ENCODE measurements at regions not wholly inside any gene's neighbourhood (a gene's known extent, or its start where the extent isn't known, plus 50 kb on each side); places are given as distances from the start of the nearest gene placed in this dataset.

DNA sequence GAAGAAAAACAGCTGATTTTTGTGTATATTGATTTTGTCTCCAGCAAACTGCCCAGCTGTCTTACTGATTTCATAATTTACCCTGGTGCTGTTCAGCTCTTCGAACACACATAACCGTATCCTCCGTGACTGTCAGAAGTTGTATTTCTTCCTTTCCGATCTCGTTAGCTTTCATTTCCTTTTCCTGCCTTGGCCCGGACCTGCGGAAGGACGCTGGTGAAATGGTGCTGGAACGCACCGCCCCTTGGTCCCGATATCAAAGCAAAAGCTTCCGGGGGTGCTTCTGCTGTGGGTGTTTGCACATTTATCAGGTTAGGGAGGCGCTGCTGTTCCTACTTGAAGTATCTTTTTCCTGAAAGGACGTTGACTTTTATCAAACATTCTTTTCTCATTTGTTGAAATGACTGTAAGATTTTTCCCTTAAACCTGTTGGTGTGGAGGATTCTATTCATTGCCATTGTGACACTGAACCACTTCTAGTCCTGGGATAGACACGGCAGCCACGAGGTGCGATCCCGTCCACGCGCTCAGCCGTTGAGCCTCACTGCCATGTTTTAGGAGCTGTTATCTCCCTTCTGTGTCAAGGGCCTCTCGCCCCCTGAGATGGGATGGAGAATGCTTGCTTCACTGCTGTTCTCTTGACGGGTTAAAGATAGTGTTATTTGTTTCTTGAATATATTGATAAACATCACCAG is 72.6 kb downstream of the FOXL3 start:
- H3K4me3 ChIP-seq (replicated peaks; ENCODE audit: low read depth, low read length) = peak overlapping the region; percentile 27
- TF ChIP-seq, protein P1, sequence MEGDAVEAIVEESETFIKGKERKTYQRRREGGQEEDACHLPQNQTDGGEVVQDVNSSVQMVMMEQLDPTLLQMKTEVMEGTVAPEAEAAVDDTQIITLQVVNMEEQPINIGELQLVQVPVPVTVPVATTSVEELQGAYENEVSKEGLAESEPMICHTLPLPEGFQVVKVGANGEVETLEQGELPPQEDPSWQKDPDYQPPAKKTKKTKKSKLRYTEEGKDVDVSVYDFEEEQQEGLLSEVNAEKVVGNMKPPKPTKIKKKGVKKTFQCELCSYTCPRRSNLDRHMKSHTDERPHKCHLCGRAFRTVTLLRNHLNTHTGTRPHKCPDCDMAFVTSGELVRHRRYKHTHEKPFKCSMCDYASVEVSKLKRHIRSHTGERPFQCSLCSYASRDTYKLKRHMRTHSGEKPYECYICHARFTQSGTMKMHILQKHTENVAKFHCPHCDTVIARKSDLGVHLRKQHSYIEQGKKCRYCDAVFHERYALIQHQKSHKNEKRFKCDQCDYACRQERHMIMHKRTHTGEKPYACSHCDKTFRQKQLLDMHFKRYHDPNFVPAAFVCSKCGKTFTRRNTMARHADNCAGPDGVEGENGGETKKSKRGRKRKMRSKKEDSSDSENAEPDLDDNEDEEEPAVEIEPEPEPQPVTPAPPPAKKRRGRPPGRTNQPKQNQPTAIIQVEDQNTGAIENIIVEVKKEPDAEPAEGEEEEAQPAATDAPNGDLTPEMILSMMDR (IDR thresholded peaks at IDR 0.05; ENCODE audit: low read length, missing control alignments) = no peak
- DNase-seq (ENCODE audit: low read depth) = peak; percentile 41

DNA sequence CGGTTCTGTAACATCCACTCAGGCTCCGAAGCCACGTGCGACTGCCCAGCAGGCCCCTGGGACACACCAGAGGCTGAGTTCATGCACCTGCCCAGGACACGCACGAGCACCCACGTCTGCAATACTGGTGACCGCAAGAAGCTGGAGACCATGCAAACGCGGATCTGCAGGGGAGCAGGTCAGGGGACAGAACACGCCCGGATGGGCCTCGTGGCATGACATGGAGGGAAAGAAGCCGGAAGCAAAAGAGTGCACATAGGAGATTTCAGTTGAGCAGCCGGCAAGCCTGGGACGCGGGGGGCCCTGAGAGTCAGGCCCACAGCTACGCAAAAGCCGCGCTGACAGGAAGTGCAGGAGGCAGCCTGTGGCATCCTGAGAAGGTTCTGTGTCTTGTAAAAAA is 73.7 kb downstream of the FOXL3 start:
- DNase-seq (ENCODE audit: low read depth) = no peak
- no peak overlapping the region for H3K4me3 ChIP-seq (replicated peaks; ENCODE audit: low read depth, low read length)
- TF ChIP-seq, protein P1 (IDR thresholded peaks at IDR 0.05; ENCODE audit: low read length, missing control alignments) = no peak

DNA sequence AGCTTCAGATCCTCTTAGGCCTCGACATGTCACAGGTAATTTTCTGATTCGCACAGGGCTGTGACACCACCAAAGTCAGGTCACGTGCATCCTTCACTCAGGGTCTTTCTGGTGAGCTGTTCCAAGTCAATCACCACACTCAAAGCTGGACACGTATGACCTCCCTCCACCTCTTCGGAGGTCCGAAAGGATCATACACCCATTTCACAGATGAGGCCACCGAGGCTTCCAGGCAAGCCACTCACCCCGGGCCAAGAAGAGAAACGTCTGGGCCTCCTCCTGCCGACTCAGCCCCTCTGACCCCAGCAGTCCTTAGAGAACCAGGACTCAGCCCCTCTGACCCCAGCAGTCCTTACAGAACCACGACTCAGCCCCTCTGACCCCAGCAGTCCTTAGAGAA is 74.6 kb downstream of the FOXL3 start:
- no peak for DNase-seq (ENCODE audit: low read depth)
- TF ChIP-seq, protein P1 (IDR thresholded peaks at IDR 0.05; ENCODE audit: low read length, missing control alignments) = no peak
- H3K4me3 ChIP-seq (replicated peaks; ENCODE audit: low read depth, low read length) = no peak overlapping the region

DNA sequence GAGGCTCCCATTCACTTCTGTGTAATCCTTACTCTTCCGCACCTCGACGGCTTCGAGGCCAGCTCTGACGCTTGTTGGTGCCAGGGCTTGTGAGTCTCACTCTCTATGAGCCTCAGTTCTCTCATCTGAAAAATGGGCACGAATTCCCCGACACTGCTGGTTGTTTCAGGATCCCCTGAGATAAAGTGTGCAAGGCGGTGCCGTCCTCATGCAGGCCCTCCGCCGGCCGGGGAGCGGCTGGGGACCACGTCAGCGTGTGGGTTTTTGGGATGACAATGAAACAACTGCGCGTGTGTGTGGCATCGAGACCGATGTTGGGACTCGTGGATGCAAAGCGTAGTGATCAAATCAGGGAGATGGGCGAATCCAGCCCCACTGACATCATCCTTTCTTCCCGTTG is 75.6 kb downstream of the FOXL3 start:
- H3K4me3 ChIP-seq (replicated peaks; ENCODE audit: low read depth, low read length) = no peak overlapping the region
- DNase-seq (ENCODE audit: low read depth) = no peak
- TF ChIP-seq, protein P1 (IDR thresholded peaks at IDR 0.05; ENCODE audit: low read length, missing control alignments) = no peak

DNA sequence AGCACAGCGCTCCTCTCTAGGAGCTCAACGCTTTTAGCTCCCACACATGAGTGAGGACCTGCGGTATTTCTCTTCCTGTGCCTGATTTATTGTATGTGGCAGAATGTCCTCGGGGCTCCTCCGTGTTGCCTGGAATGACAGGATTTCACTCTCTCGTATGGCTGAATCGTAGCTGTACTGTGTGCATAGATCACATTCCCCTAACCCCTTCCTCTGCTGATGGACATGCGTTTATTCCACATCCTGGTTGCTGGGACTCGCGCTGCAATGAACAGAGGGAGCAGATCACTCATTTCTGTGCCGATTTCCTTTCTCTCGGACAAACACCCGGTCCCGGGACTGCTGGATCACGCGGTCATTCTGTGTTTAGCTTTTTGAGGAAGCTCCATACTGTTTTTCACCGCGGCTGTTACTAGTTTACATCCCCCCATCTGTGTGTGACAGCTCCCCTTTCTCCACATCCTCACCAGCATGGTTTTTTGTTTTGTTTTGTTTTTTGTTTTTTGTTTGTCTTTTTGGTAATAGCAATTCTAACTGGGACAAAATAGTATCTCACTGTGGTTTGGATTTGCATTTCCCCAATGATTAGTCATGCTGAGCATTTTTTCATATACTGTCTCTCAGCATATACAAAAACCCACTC is 76.3 kb downstream of the FOXL3 start:
- TF ChIP-seq, protein P1 (IDR thresholded peaks at IDR 0.05; ENCODE audit: low read length, missing control alignments) = no peak
- DNase-seq (ENCODE audit: low read depth) = no peak
- H3K4me3 ChIP-seq (replicated peaks; ENCODE audit: low read depth, low read length) = no peak overlapping the region

DNA sequence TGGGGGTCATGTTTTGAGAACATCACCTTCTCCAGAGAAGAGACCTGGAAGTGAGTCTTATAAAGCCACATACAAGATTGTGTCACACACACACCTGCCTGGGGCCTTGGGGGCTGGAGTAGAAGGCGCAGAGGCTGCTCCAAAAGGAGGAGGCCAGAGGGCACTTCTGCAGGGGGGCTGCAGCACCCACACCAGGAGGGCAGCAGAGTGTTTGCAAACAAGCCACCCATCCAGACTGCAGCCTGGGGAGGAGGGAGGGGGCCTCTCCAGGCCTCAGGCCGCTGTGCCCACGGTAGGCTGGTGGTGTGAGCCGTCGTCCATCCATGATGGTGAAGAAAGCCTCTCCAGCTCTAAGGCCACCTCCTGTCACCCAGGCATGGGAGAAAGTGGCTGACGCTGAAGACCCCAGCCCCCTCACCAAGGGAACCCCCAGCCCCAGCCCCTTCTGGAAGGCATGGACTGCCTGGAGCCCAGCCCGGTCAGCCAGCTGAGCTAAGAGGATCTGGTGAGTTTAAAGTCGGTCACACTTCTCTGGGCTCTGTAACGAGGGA is 77.5 kb downstream of the FOXL3 start:
- no peak overlapping the region for H3K4me3 ChIP-seq (replicated peaks; ENCODE audit: low read depth, low read length)
- DNase-seq (ENCODE audit: low read depth) = no peak
- TF ChIP-seq, protein P1 (IDR thresholded peaks at IDR 0.05; ENCODE audit: low read length, missing control alignments) = no peak

All from fibroblast of pulmonary artery (primary cell).